Activated CD4-positive, alpha-beta T cell treated with anti-CD3 and anti-CD28 coated beads, Interleukin-2, amount 10 ng/mL, durations not matched to agents 24 days and 14 days (primary cell): ENCODE measurements at regions not wholly inside any gene's neighbourhood (a gene's known extent, or its start where the extent isn't known, plus 50 kb on each side); places are given as distances from the start of the nearest gene placed in this dataset.

ENCODE experiments used
- DNase-seq: peaks from one replicate; pipeline ENCODE4 v3.0.0; 2022
- H3K27ac Mint-ChIP-seq: one replicate; pipeline ENCODE4 v1.8.0; 2022; ENCODE audit warnings: mild to moderate bottlenecking, mixed read lengths
- H3K27me3 Mint-ChIP-seq: one replicate; pipeline ENCODE4 v1.8.0; 2022; ENCODE audit warnings: mixed read lengths
- H3K36me3 Mint-ChIP-seq: one replicate; pipeline ENCODE4 v1.8.0; 2022; ENCODE audit warnings: low read depth, mild to moderate bottlenecking, mixed read lengths
- H3K4me1 Mint-ChIP-seq: one replicate; pipeline ENCODE4 v1.8.0; 2021; ENCODE audit warnings: mixed read lengths
- H3K4me3 Mint-ChIP-seq: one replicate; pipeline ENCODE4 v1.8.0; 2022; ENCODE audit warnings: mild to moderate bottlenecking, moderate library complexity, mixed read lengths
- H3K9me3 Mint-ChIP-seq: one replicate; pipeline ENCODE4 v1.8.0; 2021; ENCODE audit warnings: mixed read lengths
- intact Hi-C: fragments of 100-400 bp; cut with micrococcal nuclease; formaldehyde crosslinking; loops from one replicate; pipeline ENCODE4 v1.15.1; 2023

DNA sequence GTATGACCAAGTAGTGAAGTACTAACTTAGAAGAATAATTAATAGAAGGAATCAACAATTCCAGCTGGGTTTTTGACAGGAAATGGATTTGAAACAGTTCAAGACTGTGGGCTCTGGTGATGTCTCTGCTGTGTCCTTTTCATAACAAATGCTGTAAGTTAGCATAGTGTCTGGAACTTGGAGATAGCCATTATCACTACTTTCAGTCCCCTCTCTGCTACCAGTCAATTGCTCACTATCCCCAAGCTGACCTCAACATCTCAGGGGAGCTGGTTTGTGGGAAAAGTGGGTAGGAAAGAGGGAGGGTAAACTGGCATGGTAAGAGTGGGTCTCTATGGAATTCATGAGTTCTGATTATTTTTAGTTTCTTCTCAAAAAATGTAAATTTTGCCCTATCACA is 231.4 kb upstream of the MID1 start:
- Mint-ChIP-seq H3K27ac (no peak overlapping the region), H3K36me3 (no peaks in the 10 kb centered on the region), H3K27me3 (no peaks in the 10 kb centered on the region), H3K4me1 (no peaks in the 10 kb centered on the region), H3K4me3 (no peak overlapping the region), H3K9me3 (no peaks in the 10 kb centered on the region)
- no peak for DNase-seq
- intact Hi-C loops = no loop called here

- Mint-ChIP-seq H3K4me3 (no peak overlapping the region), H3K4me1 (no peaks in the 10 kb centered on the region), H3K27ac (no peak overlapping the region), H3K36me3 (no peaks in the 10 kb centered on the region), H3K27me3 (no peaks in the 10 kb centered on the region), H3K9me3 (no peaks in the 10 kb centered on the region)
- no peak for DNase-seq
- intact Hi-C loops = no loop called here
Measured at GRCh38 chrX:10854594-10854993, 234.2 kb upstream of the MID1 start.

DNA sequence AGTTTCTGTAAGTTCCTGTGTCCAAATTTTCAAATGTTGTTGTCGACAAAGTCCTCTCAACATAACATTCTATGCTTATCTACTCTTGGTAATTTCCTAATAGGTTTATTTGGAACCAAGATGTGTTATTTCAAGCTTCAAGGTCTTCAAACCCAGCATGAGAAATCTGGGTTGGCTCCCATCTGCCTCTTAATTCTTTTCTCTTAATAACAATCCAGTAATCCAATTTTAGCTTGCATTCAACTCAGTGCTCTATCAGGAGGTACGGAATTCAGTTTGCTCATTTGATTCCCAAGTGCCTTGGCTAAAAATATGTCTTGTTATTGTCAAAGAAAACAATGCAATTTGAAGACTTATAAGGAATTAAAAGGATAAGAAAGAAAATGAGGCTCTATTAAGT is 235.5 kb upstream of the MID1 start:
- Mint-ChIP-seq H3K4me1 (no peaks in the 10 kb centered on the region), H3K36me3 (no peaks in the 10 kb centered on the region), H3K27me3 (no peaks in the 10 kb centered on the region), H3K9me3 (no peaks in the 10 kb centered on the region), H3K27ac (no peak overlapping the region), H3K4me3 (no peak overlapping the region)
- no peak for DNase-seq
- intact Hi-C loops = no loop called here

DNA sequence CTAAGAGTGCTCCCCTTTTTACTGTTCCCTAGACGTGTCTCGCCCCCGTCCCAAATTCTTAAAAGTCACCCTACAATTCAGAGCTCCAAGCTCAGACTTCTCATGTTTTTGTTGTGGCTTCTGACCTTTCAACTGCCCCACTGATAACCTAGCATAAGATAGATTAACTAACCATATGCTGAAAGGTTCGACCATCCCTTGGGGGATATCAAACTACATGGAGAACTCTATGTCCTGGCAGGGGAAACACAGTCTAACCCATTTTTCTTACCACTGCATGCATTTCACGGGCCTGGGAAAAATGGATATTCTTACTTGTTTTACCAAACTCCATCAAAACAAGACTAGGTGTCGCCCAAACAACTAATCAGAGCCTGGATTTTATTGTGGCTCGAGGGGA is 236.4 kb upstream of the MID1 start:
- DNase-seq = no peak
- no peak overlapping the region for H3K27ac Mint-ChIP-seq
- H3K36me3 Mint-ChIP-seq = no peaks in the 10 kb centered on the region
- no peaks in the 10 kb centered on the region for H3K27me3 Mint-ChIP-seq
- H3K9me3 Mint-ChIP-seq = no peaks in the 10 kb centered on the region
- intact Hi-C loops = no loop called here
- H3K4me1 Mint-ChIP-seq = no peaks in the 10 kb centered on the region
- H3K4me3 Mint-ChIP-seq = no peak overlapping the region

- H3K27me3 Mint-ChIP-seq = no peaks in the 10 kb centered on the region
- H3K9me3 Mint-ChIP-seq = no peaks in the 10 kb centered on the region
- no peaks in the 10 kb centered on the region for H3K4me1 Mint-ChIP-seq
- intact Hi-C loops = no loop called here
- DNase-seq = no peak
- H3K27ac Mint-ChIP-seq = no peak overlapping the region
- no peak overlapping the region for H3K4me3 Mint-ChIP-seq
- H3K36me3 Mint-ChIP-seq = no peaks in the 10 kb centered on the region
Measured at GRCh38 chrX:10859353-10859752, 239.0 kb upstream of the MID1 start.

DNA sequence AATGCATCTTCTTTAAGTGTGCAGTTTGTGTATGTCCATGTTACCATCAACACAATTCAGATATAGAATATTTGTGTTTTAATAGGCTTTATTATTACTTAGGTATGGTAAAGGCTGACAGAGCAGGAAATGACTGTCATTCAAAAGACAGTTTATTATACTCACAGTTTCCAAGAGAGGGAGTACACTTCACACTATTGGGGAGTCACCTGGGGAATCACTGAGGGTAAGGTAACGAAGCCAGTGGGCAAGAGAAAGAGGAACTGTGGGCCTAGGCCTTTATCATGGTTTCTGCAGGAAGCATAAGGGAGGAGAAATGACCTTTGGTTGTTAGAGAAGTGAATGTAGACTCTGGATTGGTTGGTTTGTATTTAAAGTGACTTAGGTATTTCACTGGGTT is 235.1 kb upstream of the HCCS start:
- intact Hi-C loops = no loop called here
- no peaks in the 10 kb centered on the region for H3K9me3 Mint-ChIP-seq
- H3K27ac Mint-ChIP-seq = no peak overlapping the region
- H3K36me3 Mint-ChIP-seq = no peaks in the 10 kb centered on the region
- H3K4me3 Mint-ChIP-seq = no peak overlapping the region
- no peaks in the 10 kb centered on the region for H3K4me1 Mint-ChIP-seq
- no peaks in the 10 kb centered on the region for H3K27me3 Mint-ChIP-seq
- DNase-seq = no peak

GRCh38 chrX:10882484-10882883 is 228.6 kb upstream of the HCCS start:
- H3K27ac Mint-ChIP-seq = no peak overlapping the region
- no peak overlapping the region for H3K4me3 Mint-ChIP-seq
- intact Hi-C loops = no loop called here
- no peak for DNase-seq
- H3K4me1 Mint-ChIP-seq = no peaks in the 10 kb centered on the region
- H3K9me3 Mint-ChIP-seq = no peaks in the 10 kb centered on the region
- no peaks in the 10 kb centered on the region for H3K27me3 Mint-ChIP-seq
- H3K36me3 Mint-ChIP-seq = no peaks in the 10 kb centered on the region

DNA sequence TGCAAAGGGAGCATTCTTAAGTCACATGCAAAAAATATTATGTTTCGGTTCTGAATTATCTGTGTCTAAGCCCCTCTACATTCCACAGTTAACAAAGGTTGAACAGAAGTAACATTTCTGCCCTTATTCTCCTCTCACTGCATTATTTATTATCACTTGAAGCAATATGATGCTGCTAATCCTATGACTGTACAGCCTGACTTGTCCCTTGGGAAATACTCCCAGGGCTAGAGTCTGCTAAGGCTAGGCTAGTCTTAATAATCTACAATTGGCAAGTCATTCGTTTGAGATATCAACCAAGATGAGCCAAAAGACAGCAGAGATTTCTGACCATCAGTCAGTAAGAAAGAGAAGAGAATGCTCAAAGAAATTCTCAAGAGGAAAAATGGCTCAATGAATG is 226.9 kb upstream of the HCCS start:
- no peak overlapping the region for H3K4me3 Mint-ChIP-seq
- no peaks in the 10 kb centered on the region for H3K27me3 Mint-ChIP-seq
- no peaks in the 10 kb centered on the region for H3K9me3 Mint-ChIP-seq
- intact Hi-C loops = no loop called here
- no peaks in the 10 kb centered on the region for H3K4me1 Mint-ChIP-seq
- H3K36me3 Mint-ChIP-seq = no peaks in the 10 kb centered on the region
- no peak overlapping the region for H3K27ac Mint-ChIP-seq
- DNase-seq = no peak

GRCh38 chrX:10892621-10893225 is 218.4 kb upstream of the HCCS start:
- no peaks in the 10 kb centered on the region for H3K27me3 Mint-ChIP-seq
- no peak overlapping the region for H3K4me3 Mint-ChIP-seq
- intact Hi-C loops = no loop called here

GRCh38 chrX:10893366-10893765 is 217.8 kb upstream of the HCCS start:
- no peaks in the 10 kb centered on the region for H3K27me3 Mint-ChIP-seq
- no peak overlapping the region for H3K27ac Mint-ChIP-seq
- DNase-seq = no peak
- H3K9me3 Mint-ChIP-seq = no peaks in the 10 kb centered on the region
- H3K36me3 Mint-ChIP-seq = no peaks in the 10 kb centered on the region
- H3K4me3 Mint-ChIP-seq = no peak overlapping the region
- intact Hi-C loops = no loop called here
- no peaks in the 10 kb centered on the region for H3K4me1 Mint-ChIP-seq

More at GRCh38 chrX:10892621-10893225, 218.4 kb upstream of the HCCS start:
- Mint-ChIP-seq H3K9me3 (no peaks in the 10 kb centered on the region), H3K4me1 (no peaks in the 10 kb centered on the region), H3K27ac (no peak overlapping the region), H3K36me3 (no peaks in the 10 kb centered on the region)
- DNase-seq = no peak

- intact Hi-C loops = no loop called here
- H3K9me3 Mint-ChIP-seq = no peaks in the 10 kb centered on the region
- no peak for DNase-seq
- no peak overlapping the region for H3K27ac Mint-ChIP-seq
- H3K27me3 Mint-ChIP-seq = no peaks in the 10 kb centered on the region
- no peak overlapping the region for H3K4me3 Mint-ChIP-seq
- H3K36me3 Mint-ChIP-seq = no peaks in the 10 kb centered on the region
- H3K4me1 Mint-ChIP-seq = no peaks in the 10 kb centered on the region
Measured at GRCh38 chrX:10893976-10894375, 217.2 kb upstream of the HCCS start.

GRCh38 chrX:10897768-10898167 is 213.4 kb upstream of the HCCS start:
- intact Hi-C loops = no loop called here
- H3K9me3 Mint-ChIP-seq = no peaks in the 10 kb centered on the region

GRCh38 chrX:10900585-10901289 is 210.4 kb upstream of the HCCS start:
- no peaks in the 10 kb centered on the region for H3K27me3 Mint-ChIP-seq
- H3K4me3 Mint-ChIP-seq = no peak overlapping the region
- no peak for DNase-seq
- H3K27ac Mint-ChIP-seq = no peak overlapping the region
- H3K36me3 Mint-ChIP-seq = no peaks in the 10 kb centered on the region
- intact Hi-C loops = no loop called here
- no peaks in the 10 kb centered on the region for H3K4me1 Mint-ChIP-seq
- no peaks in the 10 kb centered on the region for H3K9me3 Mint-ChIP-seq

More at GRCh38 chrX:10897768-10898167, 213.4 kb upstream of the HCCS start:
- no peak overlapping the region for H3K27ac Mint-ChIP-seq
- no peak for DNase-seq
- H3K36me3 Mint-ChIP-seq = no peaks in the 10 kb centered on the region
- H3K27me3 Mint-ChIP-seq = no peaks in the 10 kb centered on the region
- H3K4me3 Mint-ChIP-seq = no peak overlapping the region
- H3K4me1 Mint-ChIP-seq = no peaks in the 10 kb centered on the region

DNA sequence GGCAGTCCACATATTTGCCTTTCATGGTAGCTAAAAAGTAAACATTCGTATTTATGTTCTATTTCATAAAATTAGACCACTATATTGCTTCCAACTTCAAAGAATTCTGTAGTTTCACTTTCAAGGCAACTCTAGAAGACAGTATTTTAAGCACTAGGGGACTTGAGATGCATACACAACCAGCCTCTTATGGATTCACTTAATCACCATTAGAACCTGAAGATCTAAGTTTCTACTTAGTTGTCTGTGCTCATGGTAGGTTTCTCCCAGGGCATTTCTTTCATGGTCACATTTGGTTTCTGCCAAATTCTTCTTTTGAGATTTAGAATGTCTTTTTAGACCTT is 209.9 kb upstream of the HCCS start:
- DNase-seq = no peak
- Mint-ChIP-seq H3K4me3 (no peak overlapping the region), H3K36me3 (no peaks in the 10 kb centered on the region), H3K27me3 (no peaks in the 10 kb centered on the region), H3K9me3 (no peaks in the 10 kb centered on the region), H3K4me1 (no peaks in the 10 kb centered on the region), H3K27ac (no peak overlapping the region)
- intact Hi-C loops = no loop called here

GRCh38 chrX:10902001-10902400 is 209.1 kb upstream of the HCCS start:
- Mint-ChIP-seq H3K4me1 (no peaks in the 10 kb centered on the region), H3K27ac (no peak overlapping the region), H3K4me3 (no peak overlapping the region), H3K27me3 (no peaks in the 10 kb centered on the region), H3K9me3 (no peaks in the 10 kb centered on the region), H3K36me3 (no peaks in the 10 kb centered on the region)
- intact Hi-C loops = no loop called here
- no peak for DNase-seq
